ENCODE measurements at regions not wholly inside any gene's neighbourhood (a gene's known extent, or its start where the extent isn't known, plus 50 kb on each side); places are given as distances from the start of the nearest gene placed in this dataset.
"Not testable (repeated sequence)": the region's sequence is repeated elsewhere in the genome, so short reads cannot be mapped to it uniquely, and the experiment has no call there.

DNA sequence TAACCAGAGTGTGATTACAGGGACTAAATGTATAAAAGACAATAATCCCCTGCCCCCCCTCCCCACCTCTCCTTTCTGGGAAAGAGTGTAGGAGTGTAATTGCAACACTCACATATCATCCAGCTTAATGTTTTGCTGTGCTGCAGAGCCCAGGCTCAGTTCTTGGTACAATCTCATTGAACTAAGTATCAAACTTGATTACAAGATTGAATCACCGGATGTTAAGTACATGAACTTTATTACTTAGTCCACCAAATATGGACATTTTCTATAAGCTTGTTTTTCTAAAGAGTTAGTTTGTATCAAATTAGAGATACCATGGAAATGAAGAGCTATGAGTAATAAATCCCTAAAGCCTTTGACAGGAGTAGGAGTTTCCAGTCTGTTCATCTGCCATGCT is 559.1 kb downstream of the ZNF674 start:
- Histone ChIP-seq H3K27me3 (ENCODE audit: insufficient read depth, low read length) (no peaks in the 10 kb centered on the region), H3K36me3 (ENCODE audit: insufficient read depth, low read length) (no peaks in the 10 kb centered on the region), H3K4me2 (ENCODE audit: insufficient read depth, low read length) (no peak overlapping the region), H3K79me2 (ENCODE audit: insufficient read depth, low read length) (no peaks in the 10 kb centered on the region), H3K4me1 (ENCODE audit: insufficient read depth, low read length) (no peaks in the 10 kb centered on the region), H2AFZ (ENCODE audit: low read length) (no peak overlapping the region), H3K27ac (ENCODE audit: low read depth, low read length) (no peak overlapping the region), H3K9me3 (ENCODE audit: low read depth, low read length) (peaks cover 3% of the 10 kb centered on the region), H4K20me1 (ENCODE audit: insufficient read depth, low read length) (no peaks in the 10 kb centered on the region), H3K4me3 (ENCODE audit: insufficient read depth, low read length) (no peak overlapping the region)
- DNase-seq (ENCODE audit: insufficient read length, low spot score, missing footprints), result no peak
- TF ChIP-seq CTCF (IDR thresholded peaks at IDR 0.05; ENCODE audit: extremely low read depth, low read depth, low read length), result no peak

DNA sequence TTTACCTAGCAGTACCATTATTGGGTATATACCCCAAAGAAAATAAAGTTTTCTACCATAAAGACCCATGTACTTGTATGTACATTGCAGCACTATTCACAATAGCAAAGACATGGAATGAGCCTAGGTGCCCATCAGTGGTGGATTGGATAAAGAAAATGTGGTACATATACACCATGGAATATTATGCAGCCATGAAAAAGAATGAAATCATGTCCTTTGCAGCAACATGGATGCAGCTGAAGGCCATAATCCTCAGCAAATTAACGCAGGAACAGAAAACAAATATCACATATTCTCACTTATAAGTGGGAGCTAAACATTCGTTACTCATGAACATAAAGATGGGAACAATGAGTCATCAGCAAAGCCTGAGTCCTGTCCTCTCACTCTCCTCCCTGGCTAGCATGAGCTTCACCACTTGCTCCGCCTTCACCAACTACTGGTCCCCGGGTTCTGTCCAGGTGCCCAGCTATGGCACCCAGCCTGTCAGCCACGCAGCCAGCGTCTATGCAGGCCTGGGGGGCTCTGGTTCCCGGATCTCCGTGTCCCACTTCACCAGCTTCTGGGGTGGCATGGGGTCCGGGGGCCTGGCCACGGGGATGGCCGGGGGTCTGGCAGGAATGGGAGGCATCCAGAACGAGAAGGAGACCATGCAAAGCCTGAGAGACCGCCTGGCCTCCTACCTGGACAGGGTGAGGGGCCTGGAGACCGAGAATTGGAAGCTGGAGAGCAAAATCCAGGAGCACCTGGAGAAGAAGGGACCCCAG is 562.1 kb downstream of the ZNF674 start:
- H3K4me3 ChIP-seq (ENCODE audit: insufficient read depth, low read length); DNase-seq (ENCODE audit: insufficient read length, low spot score, missing footprints); H3K27ac ChIP-seq (ENCODE audit: low read depth, low read length); H3K9me3 ChIP-seq (ENCODE audit: low read depth, low read length); H4K20me1 ChIP-seq (ENCODE audit: insufficient read depth, low read length); H3K4me2 ChIP-seq (ENCODE audit: insufficient read depth, low read length); H3K79me2 ChIP-seq (ENCODE audit: insufficient read depth, low read length); H3K4me1 ChIP-seq (ENCODE audit: insufficient read depth, low read length); H3K27me3 ChIP-seq (ENCODE audit: insufficient read depth, low read length); H2AFZ ChIP-seq (ENCODE audit: low read length); H3K36me3 ChIP-seq (ENCODE audit: insufficient read depth, low read length): not testable (repeated sequence)

GRCh38 chrX:45980726-45981125 is 564.5 kb downstream of the ZNF674 start:
- peaks cover 3% of the 10 kb centered on the region for H3K9me3 ChIP-seq (ENCODE audit: low read depth, low read length)
- H3K4me2 ChIP-seq (ENCODE audit: insufficient read depth, low read length), result no peak overlapping the region
- no peak overlapping the region for H2AFZ ChIP-seq (ENCODE audit: low read length)
- H3K4me3 ChIP-seq (ENCODE audit: insufficient read depth, low read length), result no peak overlapping the region
- no peak for DNase-seq (ENCODE audit: insufficient read length, low spot score, missing footprints)
- no peak for TF ChIP-seq CTCF (IDR thresholded peaks at IDR 0.05; ENCODE audit: extremely low read depth, low read depth, low read length)
- no peaks in the 10 kb centered on the region for H3K36me3 ChIP-seq (ENCODE audit: insufficient read depth, low read length)
- no peaks in the 10 kb centered on the region for H3K79me2 ChIP-seq (ENCODE audit: insufficient read depth, low read length)
- no peak overlapping the region for H3K27ac ChIP-seq (ENCODE audit: low read depth, low read length)
- no peaks in the 10 kb centered on the region for H4K20me1 ChIP-seq (ENCODE audit: insufficient read depth, low read length)
- H3K4me1 ChIP-seq (ENCODE audit: insufficient read depth, low read length), result no peaks in the 10 kb centered on the region
- peaks cover 2% of the 10 kb centered on the region for H3K27me3 ChIP-seq (ENCODE audit: insufficient read depth, low read length)

DNA sequence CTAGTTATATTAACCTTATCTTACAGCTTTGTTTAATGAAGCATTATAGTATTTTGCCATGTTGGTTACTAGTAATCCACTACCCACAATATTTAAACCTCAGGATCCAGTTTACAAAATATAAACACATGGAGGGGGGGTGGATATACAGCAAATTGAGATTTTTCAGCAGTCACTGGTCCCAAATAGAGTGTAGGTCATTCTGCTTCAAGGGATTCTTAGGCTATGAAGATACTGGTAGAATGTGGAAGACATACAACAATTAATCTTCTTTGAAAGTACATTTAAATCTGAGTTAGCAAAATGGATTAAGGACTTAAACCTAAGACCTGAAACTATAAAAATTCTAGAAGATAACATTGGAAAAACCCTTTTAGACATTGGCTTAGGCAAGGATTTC is 569.6 kb downstream of the ZNF674 start:
- no peak for TF ChIP-seq CTCF (IDR thresholded peaks at IDR 0.05; ENCODE audit: extremely low read depth, low read depth, low read length)
- Histone ChIP-seq H3K9me3 (ENCODE audit: low read depth, low read length) (no peaks in the 10 kb centered on the region), H3K36me3 (ENCODE audit: insufficient read depth, low read length) (no peaks in the 10 kb centered on the region), H3K79me2 (ENCODE audit: insufficient read depth, low read length) (no peaks in the 10 kb centered on the region), H3K4me1 (ENCODE audit: insufficient read depth, low read length) (no peaks in the 10 kb centered on the region), H3K27me3 (ENCODE audit: insufficient read depth, low read length) (peaks cover 6% of the 10 kb centered on the region), H3K27ac (ENCODE audit: low read depth, low read length) (no peak overlapping the region), H2AFZ (ENCODE audit: low read length) (no peak overlapping the region), H3K4me3 (ENCODE audit: insufficient read depth, low read length) (no peak overlapping the region), H4K20me1 (ENCODE audit: insufficient read depth, low read length) (no peaks in the 10 kb centered on the region), H3K4me2 (ENCODE audit: insufficient read depth, low read length) (no peak overlapping the region)
- no peak for DNase-seq (ENCODE audit: insufficient read length, low spot score, missing footprints)
